ENCODE measurements at regions not wholly inside any gene's neighbourhood (a gene's known extent, or its start where the extent isn't known, plus 50 kb on each side); places are given as distances from the start of the nearest gene placed in this dataset.
A peak's percentile ranks its signal among the peaks of the same experiment; 100 is the strongest.

DNA sequence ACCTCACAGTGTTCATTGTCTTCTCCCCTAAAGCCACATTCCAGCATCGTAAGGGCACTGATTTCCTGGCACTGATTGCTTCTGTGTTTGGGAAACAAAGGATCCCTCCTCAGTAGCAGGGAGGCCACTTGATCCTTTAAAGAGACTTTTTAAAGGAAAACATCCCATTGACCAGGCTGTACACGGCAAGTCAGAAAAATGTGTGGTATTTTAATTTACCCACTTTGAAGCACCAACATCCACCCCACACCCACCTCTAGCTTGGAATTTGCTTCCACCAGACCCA is 364.9 kb downstream of the SHANK2 start:
- no peaks in the 10 kb centered on the region for H4K20me1 ChIP-seq (ENCODE audit: control insufficient read depth, insufficient read depth, insufficient read length)
- H3K79me2 ChIP-seq (ENCODE audit: insufficient read depth, low read length), result no peaks in the 10 kb centered on the region
- no peak overlapping the region for H3K4me2 ChIP-seq (ENCODE audit: insufficient read depth, insufficient read length, low read length)
- H3K27ac ChIP-seq (ENCODE audit: insufficient read length, low read depth, low read length), result no peak overlapping the region
- H2BK20ac ChIP-seq (ENCODE audit: low read depth, low read length, poor library complexity, severe bottlenecking), result no peak overlapping the region
- no peak overlapping the region for H3K23ac ChIP-seq (ENCODE audit: insufficient read length, low read depth, low read length)
- H3K9me3 ChIP-seq (ENCODE audit: control insufficient read depth, low read depth, low read length), result no peaks in the 10 kb centered on the region
- H3K9me3 Mint-ChIP-seq, result peaks cover 5 to 6% of the 10 kb centered on the region in 2 experiments; a peak in 3 of 5 replicates
- no peak overlapping the region for H3K18ac ChIP-seq (ENCODE audit: insufficient read length, low read depth, low read length)
- H3K27me3 ChIP-seq (ENCODE audit: insufficient read depth, low read length), result no peaks in the 10 kb centered on the region
- no peak overlapping the region for H3K4ac ChIP-seq (ENCODE audit: low read depth, low read length)
- no peak overlapping the region for H2BK12ac ChIP-seq (ENCODE audit: insufficient read length, low read depth, low read length)
- H4K91ac ChIP-seq (ENCODE audit: insufficient read length, low read depth, low read length), result no peak overlapping the region
- peaks cover 15 to 22% (median 18%) of the 10 kb centered on the region in 3 experiments; a peak in 6 of 7 replicates for H3K36me3 Mint-ChIP-seq (ENCODE audit: insufficient read depth in 1 of 3, low read depth in 3 of 3)
- no peak overlapping the region for H3K56ac ChIP-seq (ENCODE audit: insufficient read length, low read depth, low read length)
- no peak overlapping the region for H3K14ac ChIP-seq (ENCODE audit: insufficient read depth, low read length)
- no peak overlapping the region for H2AFZ ChIP-seq (ENCODE audit: low read length)
- no CpG with 5 or more reads among the region's 2 CpGs for WGBS (ENCODE audit: extremely low coverage, insufficient read length, low lambda C conversion rate)
- H3K4me1 ChIP-seq (ENCODE audit: insufficient read depth, low read length), result no peaks in the 10 kb centered on the region
- H4K5ac ChIP-seq (ENCODE audit: insufficient read length, low read depth, low read length), result no peak overlapping the region
- H3T11ph ChIP-seq (ENCODE audit: low read length), result no peak overlapping the region
- H3K27me3 Mint-ChIP-seq (ENCODE audit: low read depth), result peaks cover 2% of the 10 kb centered on the region
- no peaks in the 10 kb centered on the region for H3K23me2 ChIP-seq (ENCODE audit: insufficient read length, low read depth, low read length, poor library complexity, severe bottlenecking)
- TF ChIP-seq, protein P1, sequence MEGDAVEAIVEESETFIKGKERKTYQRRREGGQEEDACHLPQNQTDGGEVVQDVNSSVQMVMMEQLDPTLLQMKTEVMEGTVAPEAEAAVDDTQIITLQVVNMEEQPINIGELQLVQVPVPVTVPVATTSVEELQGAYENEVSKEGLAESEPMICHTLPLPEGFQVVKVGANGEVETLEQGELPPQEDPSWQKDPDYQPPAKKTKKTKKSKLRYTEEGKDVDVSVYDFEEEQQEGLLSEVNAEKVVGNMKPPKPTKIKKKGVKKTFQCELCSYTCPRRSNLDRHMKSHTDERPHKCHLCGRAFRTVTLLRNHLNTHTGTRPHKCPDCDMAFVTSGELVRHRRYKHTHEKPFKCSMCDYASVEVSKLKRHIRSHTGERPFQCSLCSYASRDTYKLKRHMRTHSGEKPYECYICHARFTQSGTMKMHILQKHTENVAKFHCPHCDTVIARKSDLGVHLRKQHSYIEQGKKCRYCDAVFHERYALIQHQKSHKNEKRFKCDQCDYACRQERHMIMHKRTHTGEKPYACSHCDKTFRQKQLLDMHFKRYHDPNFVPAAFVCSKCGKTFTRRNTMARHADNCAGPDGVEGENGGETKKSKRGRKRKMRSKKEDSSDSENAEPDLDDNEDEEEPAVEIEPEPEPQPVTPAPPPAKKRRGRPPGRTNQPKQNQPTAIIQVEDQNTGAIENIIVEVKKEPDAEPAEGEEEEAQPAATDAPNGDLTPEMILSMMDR (conservative IDR thresholded peaks at IDR 0.05), result no peak
- H3K4me3 Mint-ChIP-seq, result no peak overlapping the region
- H3K4me1 Mint-ChIP-seq, result peaks cover 30 to 40% of the 10 kb centered on the region in 2 experiments
- no peak overlapping the region for H4K8ac ChIP-seq (replicated peaks; ENCODE audit: insufficient read length, low read depth, low read length)
- H2BK15ac ChIP-seq (ENCODE audit: low read depth, low read length), result no peak overlapping the region
- no peak overlapping the region for H2AK5ac ChIP-seq (ENCODE audit: insufficient read length, low read length)
- no peaks in the 10 kb centered on the region for H3K79me1 ChIP-seq (ENCODE audit: insufficient read depth, low read depth, low read length, poor library complexity, severe bottlenecking)
- no peak overlapping the region for H3K9ac ChIP-seq (ENCODE audit: extremely low read depth, insufficient read length, low read length)
- H2BK5ac ChIP-seq (ENCODE audit: insufficient read length, low read length), result no peak overlapping the region
- no peak overlapping the region for H2BK120ac ChIP-seq (ENCODE audit: low read depth, low read length, poor library complexity, severe bottlenecking)
- peak overlapping the region in 1 of 3 experiments; percentile 48; a peak in 2 of 7 replicates for H3K27ac Mint-ChIP-seq
- DNase-seq, result no peak
